Ovary (tissue), 7 donors: ENCODE measurements at regions not wholly inside any gene's neighbourhood (a gene's known extent, or its start where the extent isn't known, plus 50 kb on each side); places are given as distances from the start of the nearest gene placed in this dataset.
A peak's percentile ranks its signal among the peaks of the same experiment; 100 is the strongest.

Experiments
- DNase-seq, 5 donors: peaks; one replicate each; pipeline ENCODE4 v3.0.0-alpha.2; 2019 to 2020
- H3K27ac ChIP-seq, 2 donors: fragments of 200-600 bp; one replicate each; pipeline versions ENCODE4 v1.5.1 to v1.8.0; 2019 to 2022
- H3K27me3 ChIP-seq: fragments of 200-600 bp; one replicate; pipeline ENCODE4 v1.8.0; 2022
- H3K36me3 ChIP-seq: fragments of 200-600 bp; sonication (generic); one replicate; pipeline ENCODE4 v1.5.1; 2019
- H3K4me1 ChIP-seq: one replicate; pipeline ENCODE4 v1.8.1; 2013; ENCODE audit warnings: mild to moderate bottlenecking, moderate library complexity; ENCODE audit not compliant: insufficient read depth
- H3K4me3 ChIP-seq: fragments of 200-600 bp; sonication (generic); one replicate; pipeline ENCODE4 v1.5.1; 2017
- H3K9me3 ChIP-seq, 2 donors: fragments of 200-600 bp in 1 of 2; sonication (generic) in 1 of 2; one replicate each; pipeline versions ENCODE4 v1.5.1 to v1.8.1; 2013 to 2019; ENCODE audit warnings: mild to moderate bottlenecking in 1 of 2, moderate library complexity in 1 of 2
- EP300 ChIP-seq: sonication (generic); formaldehyde crosslinking; IDR thresholded peaks from one replicate; pipeline ENCODE4 v1.6.1; 2017; ENCODE audit warnings: antibody characterized with exemption
- POLR2A ChIP-seq: fragments of 450-650 bp; IDR thresholded peaks from one replicate; pipeline ENCODE4 v1.6.1; 2017; ENCODE audit warnings: antibody characterized with exemption, mild to moderate bottlenecking, moderate library complexity
- WGBS, 3 donors: extraction: QIAGEN DNeasy Blood & Tissue Kit in 1 of 3; methylation state at CpG; one replicate each; pipeline versions ENCODE4 v1.1.5 to v1.1.7; 2013 to 2017; 5-methylcytosine and 5-hydroxymethylcytosine counted together
- intact Hi-C, 4 donors: fragments of 100-400 bp; cut with DNase I; formaldehyde crosslinking; loops; one replicate each; pipeline versions ENCODE4 v1.11.0 to v1.15.1; 2022 to 2023
- TF ChIP-seq, protein P1 (sequence below), 3 donors: fragments of 450-650 bp in 2 of 3; fragments of 200-600 bp in 1 of 3; IDR thresholded peaks; one replicate each; pipeline versions ENCODE4 v1.5.1 to v1.8.0; 2016 to 2022; ENCODE audit warnings: antibody characterized with exemption in 3 of 3, mild to moderate bottlenecking in 1 of 3
- donor health status: DM: no; HTN: no; CAD: no; lungs with moderate emphysema.
- donor health status: DM: no; HTN: no; CAD: no.
- donor health status: Bipolar disorder and iron deficiency.
- donor health status: DM: no; HTN: no; CAD: no.
- donor health status: DM: yes; HTN: yes; CAD: no.

DNA sequence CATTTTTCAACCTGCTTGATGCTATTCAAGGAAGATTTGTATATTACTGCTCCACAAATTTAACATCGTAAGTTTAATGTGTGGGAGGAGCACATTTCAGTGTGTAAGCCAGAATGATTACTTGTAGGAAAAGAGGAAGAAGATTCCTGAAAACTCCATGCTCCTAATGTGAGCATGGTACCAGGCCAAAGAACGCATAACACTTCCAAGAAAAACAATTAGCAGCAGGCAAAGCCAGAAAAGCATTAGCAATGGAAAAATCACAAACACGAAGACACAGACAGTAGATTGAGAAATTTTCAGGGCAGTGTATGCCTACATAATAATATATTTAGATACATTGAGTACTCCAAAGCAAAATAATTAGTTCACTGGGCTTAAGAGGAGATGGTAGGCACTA lies 96.6 kb upstream of the CBLB start:
- intact Hi-C loops = no loop called here
- 4 to 9% (median 4%) methylated on average over 3 of the region's 3 CpGs for WGBS, 3 donors
- no peak overlapping the region for H3K27ac ChIP-seq

DNA sequence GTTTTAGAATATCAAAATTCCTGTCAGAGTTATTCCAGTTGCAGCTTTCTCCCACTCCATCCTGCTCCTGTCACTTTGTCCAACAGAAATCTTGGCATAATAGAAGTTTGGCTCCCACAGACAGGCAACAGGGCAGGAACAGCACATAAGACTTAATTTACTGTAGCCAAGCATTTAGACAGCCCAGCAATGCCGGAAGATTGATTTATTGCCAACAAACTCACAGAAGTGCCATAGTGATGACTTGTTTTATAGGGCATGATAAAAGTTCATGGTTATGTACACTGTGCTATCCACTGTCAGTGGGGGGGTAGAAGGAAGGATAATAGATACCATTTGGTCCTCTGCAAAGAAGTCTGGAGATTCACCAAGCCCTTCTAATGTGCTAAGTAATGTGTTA lies 98.3 kb upstream of the CBLB start:
- intact Hi-C loops = no loop called here
- 37 to 67% (median 62%) methylated on average over 1 of the region's 1 CpG for WGBS, 3 donors

More for the DNA sequence above, 96.6 kb upstream of the CBLB start:
- H3K9me3 ChIP-seq = no peaks in the 10 kb centered on the region
- H3K4me1 ChIP-seq = no peaks in the 10 kb centered on the region
- no peak overlapping the region for H3K4me3 ChIP-seq
- H3K36me3 ChIP-seq = no peaks in the 10 kb centered on the region
- no peak for DNase-seq
- no peaks in the 10 kb centered on the region for H3K27me3 ChIP-seq
- TF ChIP-seq, protein P1, sequence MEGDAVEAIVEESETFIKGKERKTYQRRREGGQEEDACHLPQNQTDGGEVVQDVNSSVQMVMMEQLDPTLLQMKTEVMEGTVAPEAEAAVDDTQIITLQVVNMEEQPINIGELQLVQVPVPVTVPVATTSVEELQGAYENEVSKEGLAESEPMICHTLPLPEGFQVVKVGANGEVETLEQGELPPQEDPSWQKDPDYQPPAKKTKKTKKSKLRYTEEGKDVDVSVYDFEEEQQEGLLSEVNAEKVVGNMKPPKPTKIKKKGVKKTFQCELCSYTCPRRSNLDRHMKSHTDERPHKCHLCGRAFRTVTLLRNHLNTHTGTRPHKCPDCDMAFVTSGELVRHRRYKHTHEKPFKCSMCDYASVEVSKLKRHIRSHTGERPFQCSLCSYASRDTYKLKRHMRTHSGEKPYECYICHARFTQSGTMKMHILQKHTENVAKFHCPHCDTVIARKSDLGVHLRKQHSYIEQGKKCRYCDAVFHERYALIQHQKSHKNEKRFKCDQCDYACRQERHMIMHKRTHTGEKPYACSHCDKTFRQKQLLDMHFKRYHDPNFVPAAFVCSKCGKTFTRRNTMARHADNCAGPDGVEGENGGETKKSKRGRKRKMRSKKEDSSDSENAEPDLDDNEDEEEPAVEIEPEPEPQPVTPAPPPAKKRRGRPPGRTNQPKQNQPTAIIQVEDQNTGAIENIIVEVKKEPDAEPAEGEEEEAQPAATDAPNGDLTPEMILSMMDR (IDR thresholded peaks at IDR 0.05) = no peak
- TF ChIP-seq POLR2A = no peak
- no peak for TF ChIP-seq EP300

DNA sequence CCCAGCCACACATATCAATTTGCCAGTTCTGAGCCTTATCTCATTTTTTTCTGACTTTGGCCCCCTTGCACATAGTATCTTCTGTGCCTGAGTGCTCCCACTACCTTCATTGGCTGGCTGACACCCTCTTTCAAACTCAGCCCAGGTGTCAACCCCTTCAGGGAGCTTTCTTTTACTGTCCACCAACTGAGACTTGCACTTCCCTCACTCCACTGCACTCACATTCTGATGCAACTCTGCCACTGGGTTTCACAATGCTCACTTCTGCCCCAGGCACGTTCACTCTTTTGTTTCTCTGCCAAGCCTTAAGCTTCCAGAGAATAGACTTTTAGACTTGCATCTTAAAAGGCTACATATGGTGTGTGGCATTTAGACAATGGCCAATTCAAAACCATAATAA lies 101.5 kb upstream of the CBLB start:
- WGBS, 3 donors = 49 to 70% (median 53%) methylated on average over 1 of the region's 1 CpG
- DNase-seq = peak in 1 of 5 donors; percentile 22

More for the DNA sequence above, 98.3 kb upstream of the CBLB start:
- TF ChIP-seq EP300 = no peak
- no peak overlapping the region for H3K27ac ChIP-seq
- H3K36me3 ChIP-seq = no peaks in the 10 kb centered on the region
- no peaks in the 10 kb centered on the region for H3K4me1 ChIP-seq
- DNase-seq = no peak
- no peak overlapping the region for H3K4me3 ChIP-seq
- H3K9me3 ChIP-seq = no peaks in the 10 kb centered on the region
- H3K27me3 ChIP-seq = no peaks in the 10 kb centered on the region

DNA sequence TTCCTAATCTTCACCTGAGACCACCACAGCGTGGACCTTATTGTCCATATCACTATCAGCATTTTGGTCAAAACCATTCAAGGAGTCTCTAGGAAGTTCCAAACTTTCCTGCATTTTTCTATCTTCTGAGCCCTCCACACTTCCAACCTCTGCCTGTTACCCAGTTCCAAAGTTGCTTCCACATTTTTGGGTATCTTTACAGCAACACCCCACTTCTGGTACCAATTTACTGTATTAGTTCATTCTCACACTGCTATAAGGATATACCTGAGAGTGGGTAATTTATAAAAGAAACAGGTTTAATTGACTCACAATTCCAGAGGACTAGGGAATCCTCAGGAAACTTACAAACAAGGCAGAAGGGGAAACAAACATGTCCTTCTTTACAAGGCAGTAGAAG lies 103.3 kb upstream of the CBLB start:
- Histone ChIP-seq H3K4me3 (no peak overlapping the region), H3K36me3 (no peaks in the 10 kb centered on the region), H3K27ac (no peak overlapping the region), H3K4me1 (no peaks in the 10 kb centered on the region), H3K9me3 (no peaks in the 10 kb centered on the region), H3K27me3 (no peaks in the 10 kb centered on the region)
- WGBS, 3 donors = 0% methylated on average over 1 of the region's 1 CpG
- TF ChIP-seq, protein P1 (IDR thresholded peaks at IDR 0.05) = no peak
- no peak for TF ChIP-seq POLR2A
- no peak for TF ChIP-seq EP300
- no peak for DNase-seq
- intact Hi-C loops = no loop called here

More for the DNA sequence above, 101.5 kb upstream of the CBLB start:
- H3K9me3 ChIP-seq = no peaks in the 10 kb centered on the region
- H3K4me3 ChIP-seq = no peak overlapping the region
- intact Hi-C loops = no loop called here
- H3K27ac ChIP-seq = no peak overlapping the region
- TF ChIP-seq EP300 (no peak), POLR2A (no peak)
- TF ChIP-seq, protein P1 (IDR thresholded peaks at IDR 0.05) = no peak
- H3K27me3 ChIP-seq = no peaks in the 10 kb centered on the region
- H3K36me3 ChIP-seq = no peaks in the 10 kb centered on the region
- H3K4me1 ChIP-seq = no peaks in the 10 kb centered on the region

DNA sequence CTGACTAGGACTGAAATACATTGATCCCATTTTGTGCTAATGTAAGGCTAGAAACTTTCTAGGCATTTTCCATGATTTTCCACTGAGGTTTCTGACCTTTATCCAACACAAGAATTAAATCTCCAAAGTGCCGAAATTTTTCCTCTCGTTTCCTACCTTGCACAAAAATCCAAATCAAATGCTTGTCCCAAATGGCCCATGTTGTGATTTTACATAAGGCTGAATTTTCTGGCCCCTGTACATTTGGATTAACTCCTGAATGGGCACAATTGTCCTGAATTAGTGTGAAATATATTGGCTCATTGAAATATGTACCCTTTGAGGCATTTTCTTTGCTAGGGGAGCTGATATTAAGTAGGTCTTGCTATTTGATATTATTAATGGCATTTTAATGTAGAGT lies 105.6 kb upstream of the CBLB start:
- H3K27me3 ChIP-seq = no peaks in the 10 kb centered on the region
- H3K9me3 ChIP-seq = no peaks in the 10 kb centered on the region
- no peaks in the 10 kb centered on the region for H3K36me3 ChIP-seq
- H3K27ac ChIP-seq = no peak overlapping the region
- no peaks in the 10 kb centered on the region for H3K4me1 ChIP-seq
- 86 to 89% (median 86%) methylated on average over 2 of the region's 2 CpGs for WGBS, 3 donors
- TF ChIP-seq POLR2A = no peak
- no peak for TF ChIP-seq EP300
- TF ChIP-seq, protein P1 (IDR thresholded peaks at IDR 0.05) = no peak
- no peak overlapping the region for H3K4me3 ChIP-seq
- intact Hi-C loops = no loop called here
- no peak for DNase-seq
